Neuronal stem cell (in vitro differentiated cells): ENCODE measurements at regions not wholly inside any gene's neighbourhood (a gene's known extent, or its start where the extent isn't known, plus 50 kb on each side); places are given as distances from the start of the nearest gene placed in this dataset.

Experiments
- DNase-seq: peaks from one replicate; pipeline ENCODE4 v3.0.0-alpha.2; 2013; ENCODE audit warnings: low spot score
- H2AFZ ChIP-seq: one replicate; pipeline ENCODE4 v1.6.1; 2013; ENCODE audit warnings: mild to moderate bottlenecking, low read length, inconsistent platforms
- H2AK5ac ChIP-seq: 2 replicates; pipeline ENCODE4 v1.6.1; 2013; ENCODE audit warnings: low read depth, mild to moderate bottlenecking, inconsistent platforms, low read length, moderate library complexity, mixed read lengths
- H2BK120ac ChIP-seq: 2 replicates; pipeline ENCODE4 v1.6.1; 2013; ENCODE audit warnings: low read depth, mild to moderate bottlenecking, inconsistent platforms, low read length, moderate library complexity, mixed read lengths
- H2BK12ac ChIP-seq: one replicate; pipeline ENCODE4 v1.6.1; 2013; ENCODE audit warnings: low read length, inconsistent platforms
- H2BK15ac ChIP-seq: 2 replicates; pipeline ENCODE4 v1.6.1; 2013; ENCODE audit warnings: mild to moderate bottlenecking, low read length, inconsistent platforms, mixed read lengths
- H2BK5ac ChIP-seq: one replicate; pipeline ENCODE4 v1.6.1; 2013; ENCODE audit warnings: inconsistent platforms, mild to moderate bottlenecking, low read length, moderate library complexity
- H3K14ac ChIP-seq: one replicate; pipeline ENCODE4 v1.6.1; 2013; ENCODE audit warnings: low read length, inconsistent platforms
- H3K18ac ChIP-seq: 2 replicates; pipeline ENCODE4 v1.6.1; 2013; ENCODE audit warnings: low read length, inconsistent platforms
- H3K23ac ChIP-seq: 2 replicates; pipeline ENCODE4 v1.6.1; 2013; ENCODE audit warnings: low read depth, mild to moderate bottlenecking, mixed read lengths, low read length, inconsistent platforms; ENCODE audit not compliant: poor library complexity
- H3K27ac ChIP-seq: replicated peaks from 3 replicates; pipeline ENCODE4 v1.5.1; 2013; ENCODE audit warnings: low read length, inconsistent platforms
- H3K27me3 ChIP-seq, 3 experiments: 2 replicates each; pipeline ENCODE4 v1.6.1; 2013; ENCODE audit warnings: low read length in 3 of 3, mild to moderate bottlenecking in 2 of 3, inconsistent platforms in 1 of 3, low read depth in 1 of 3, mixed read lengths in 1 of 3, moderate library complexity in 1 of 3; ENCODE audit not compliant: control insufficient read depth in 3 of 3, insufficient read depth in 3 of 3
- H3K36me3 ChIP-seq, 2 donors: replicated peaks in 1 of 2; 2 replicates each; pipeline ENCODE4 v1.6.1; 2013; ENCODE audit warnings: low read length in 2 of 2; ENCODE audit not compliant: control insufficient read depth in 2 of 2, insufficient read depth in 2 of 2
- H3K4ac ChIP-seq: 2 replicates; pipeline ENCODE4 v1.6.1; 2013; ENCODE audit warnings: inconsistent platforms, mild to moderate bottlenecking, low read length, moderate library complexity
- H3K4me1 ChIP-seq, 2 donors: 1 replicate in 1 of 2; 2 replicates in 1 of 2; pipeline ENCODE4 v1.6.1; 2013; ENCODE audit warnings: low read length in 2 of 2, low read depth in 1 of 2; ENCODE audit not compliant: control insufficient read depth in 2 of 2, insufficient read depth in 1 of 2
- H3K4me2 ChIP-seq: one replicate; pipeline ENCODE4 v1.6.1; 2013; ENCODE audit warnings: mild to moderate bottlenecking, low read length, inconsistent platforms; ENCODE audit not compliant: insufficient read depth, poor library complexity, severe bottlenecking
- H3K4me3 ChIP-seq, 2 donors: 2 replicates each; pipeline ENCODE4 v1.5.1; 2013; ENCODE audit warnings: low read length in 2 of 2, mild to moderate bottlenecking in 2 of 2, inconsistent platforms in 1 of 2, moderate library complexity in 1 of 2
- H3K79me1 ChIP-seq: one replicate; pipeline ENCODE4 v1.6.1; 2013; ENCODE audit warnings: low read depth, mild to moderate bottlenecking, inconsistent platforms, low read length, moderate library complexity
- H3K9ac ChIP-seq: one replicate; pipeline ENCODE4 v1.6.1; 2013; ENCODE audit warnings: mild to moderate bottlenecking, low read depth, low read length, inconsistent platforms; ENCODE audit not compliant: poor library complexity
- H3K9me3 ChIP-seq, 2 donors: replicated peaks in 1 of 2; 2 replicates each; pipeline versions ENCODE3 to v1.6.1; 2013; ENCODE audit warnings: low read length in 2 of 2, mild to moderate bottlenecking in 2 of 2, inconsistent platforms in 1 of 2, low read depth in 1 of 2, mixed read lengths in 1 of 2, moderate library complexity in 1 of 2; ENCODE audit not compliant: control insufficient read depth in 2 of 2, insufficient read depth in 1 of 2
- H4K8ac ChIP-seq: one replicate; pipeline ENCODE4 v1.6.1; 2013; ENCODE audit warnings: low read depth, mild to moderate bottlenecking, inconsistent platforms, low read length, moderate library complexity
- H4K91ac ChIP-seq: one replicate; pipeline ENCODE4 v1.6.1; 2013; ENCODE audit warnings: low read length, low read depth, mild to moderate bottlenecking, inconsistent platforms; ENCODE audit not compliant: poor library complexity
- WGBS, 2 donors: extraction: QIAGEN DNeasy Blood & Tissue Kit; methylation state at CpG; one replicate each; pipeline ENCODE4 v1.1.7; 2013; ENCODE audit warnings: missing lambda C conversion rate in 2 of 2, mixed read lengths in 1 of 2; ENCODE audit not compliant: insufficient read length in 2 of 2, insufficient replicate concordance in 1 of 2; ENCODE audit errors: extremely low coverage in 2 of 2; 5-methylcytosine and 5-hydroxymethylcytosine counted together

DNA sequence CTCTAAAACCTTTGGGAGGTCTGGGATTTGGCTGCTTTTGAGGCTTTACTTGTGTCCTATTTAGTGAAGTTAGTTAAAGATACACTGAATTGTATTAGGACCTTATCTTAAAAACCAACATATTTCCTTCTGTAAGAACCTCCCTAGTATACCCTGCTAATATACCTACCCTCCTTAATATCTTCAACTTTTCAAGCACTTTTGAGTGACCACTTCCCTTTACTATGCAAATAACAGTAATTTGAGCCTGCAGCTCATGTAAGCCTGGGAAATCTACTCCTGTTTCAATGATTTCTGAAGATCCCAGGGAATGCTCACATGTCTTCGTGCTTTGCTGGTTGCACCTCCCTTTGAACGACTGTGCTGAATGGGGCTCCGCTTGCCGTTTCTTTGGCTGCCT lies 358.5 kb downstream of the YTHDC2 start:
- no peak overlapping the region for H2AFZ ChIP-seq
- no peak overlapping the region for H2BK120ac ChIP-seq
- DNase-seq: no peak
- H3K14ac ChIP-seq: no peak overlapping the region
- no CpG with 5 or more reads among the region's 4 CpGs for WGBS, 2 donors
- no peak overlapping the region for H2AK5ac ChIP-seq
- no peak overlapping the region for H2BK15ac ChIP-seq
- H3K23ac ChIP-seq: no peak overlapping the region
- no peak overlapping the region for H3K4ac ChIP-seq
- no peak overlapping the region for H3K18ac ChIP-seq
- H4K91ac ChIP-seq: no peak overlapping the region
- no peak overlapping the region for H2BK12ac ChIP-seq
- H3K36me3 ChIP-seq: no peaks in the 10 kb centered on the region
- H3K4me3 ChIP-seq: no peak overlapping the region
- no peaks in the 10 kb centered on the region for H3K79me1 ChIP-seq
- H3K9me3 ChIP-seq: peaks cover 0 to 2% of the 10 kb centered on the region in 2 donors
- no peak overlapping the region for H4K8ac ChIP-seq
- H3K4me2 ChIP-seq: no peak overlapping the region
- no peaks in the 10 kb centered on the region for H3K27me3 ChIP-seq
- H2BK5ac ChIP-seq: no peak overlapping the region
- no peaks in the 10 kb centered on the region for H3K4me1 ChIP-seq
- H3K9ac ChIP-seq: no peak overlapping the region
- H3K27ac ChIP-seq: no peak overlapping the region

DNA sequence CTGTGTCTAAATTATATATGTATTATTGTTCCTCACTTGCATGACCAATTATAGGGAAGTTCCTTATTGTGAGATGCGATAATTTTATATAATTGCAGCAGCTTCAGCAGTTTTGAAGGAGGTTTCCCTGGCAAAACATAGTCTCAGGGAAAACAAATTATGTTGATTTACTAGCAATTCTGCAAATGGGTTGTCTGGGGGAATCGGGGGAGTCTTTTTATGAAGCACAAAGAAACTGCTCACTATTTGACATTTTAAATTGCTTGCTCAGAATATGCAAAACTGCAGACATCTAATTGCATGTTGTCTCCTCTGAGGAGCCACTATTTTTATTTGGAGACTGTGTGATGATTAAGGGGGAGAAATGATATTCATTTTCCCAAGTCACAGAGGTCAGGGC lies 361.6 kb downstream of the YTHDC2 start:
- Histone ChIP-seq H3K36me3 (no peaks in the 10 kb centered on the region), H4K8ac (no peak overlapping the region), H3K27ac (no peak overlapping the region), H3K4me2 (no peak overlapping the region), H3K27me3 (no peaks in the 10 kb centered on the region), H2BK12ac (no peak overlapping the region), H2BK120ac (no peak overlapping the region), H3K4me3 (no peak overlapping the region), H3K14ac (no peak overlapping the region), H2BK5ac (no peak overlapping the region), H2AK5ac (no peak overlapping the region), H3K79me1 (no peaks in the 10 kb centered on the region), H2BK15ac (no peak overlapping the region), H3K9ac (no peak overlapping the region), H3K4me1 (no peaks in the 10 kb centered on the region), H3K18ac (no peak overlapping the region), H3K4ac (no peak overlapping the region), H3K23ac (no peak overlapping the region), H2AFZ (no peak overlapping the region), H4K91ac (no peak overlapping the region), H3K9me3 (peaks cover 0 to under 1% of the 10 kb centered on the region in 2 donors)
- WGBS, 2 donors: no CpG with 5 or more reads among the region's 2 CpGs
- DNase-seq: no peak

- no peak overlapping the region for H3K9ac ChIP-seq
- H2BK15ac ChIP-seq: no peak overlapping the region
- no peak overlapping the region for H3K14ac ChIP-seq
- no peaks in the 10 kb centered on the region for H3K27me3 ChIP-seq
- no peak overlapping the region for H3K23ac ChIP-seq
- H4K91ac ChIP-seq: no peak overlapping the region
- H3K4me1 ChIP-seq: no peaks in the 10 kb centered on the region
- H3K4me2 ChIP-seq: no peak overlapping the region
- H2AK5ac ChIP-seq: no peak overlapping the region
- no peak overlapping the region for H4K8ac ChIP-seq
- no peak overlapping the region for H2BK5ac ChIP-seq
- no CpG with 5 or more reads among the region's 4 CpGs for WGBS, 2 donors
- no peaks in the 10 kb centered on the region for H3K36me3 ChIP-seq
- H3K4me3 ChIP-seq: no peak overlapping the region
- H2BK12ac ChIP-seq: no peak overlapping the region
- H3K79me1 ChIP-seq: no peaks in the 10 kb centered on the region
- no peak overlapping the region for H3K4ac ChIP-seq
- no peak overlapping the region for H3K27ac ChIP-seq
- no peak for DNase-seq
- no peak overlapping the region for H2BK120ac ChIP-seq
- no peaks in the 10 kb centered on the region for H3K9me3 ChIP-seq
- H3K18ac ChIP-seq: no peak overlapping the region
- no peak overlapping the region for H2AFZ ChIP-seq
These were observed 378.0 kb downstream of the YTHDC2 start for GRCh38 chr5:113891491-113891890.

DNA sequence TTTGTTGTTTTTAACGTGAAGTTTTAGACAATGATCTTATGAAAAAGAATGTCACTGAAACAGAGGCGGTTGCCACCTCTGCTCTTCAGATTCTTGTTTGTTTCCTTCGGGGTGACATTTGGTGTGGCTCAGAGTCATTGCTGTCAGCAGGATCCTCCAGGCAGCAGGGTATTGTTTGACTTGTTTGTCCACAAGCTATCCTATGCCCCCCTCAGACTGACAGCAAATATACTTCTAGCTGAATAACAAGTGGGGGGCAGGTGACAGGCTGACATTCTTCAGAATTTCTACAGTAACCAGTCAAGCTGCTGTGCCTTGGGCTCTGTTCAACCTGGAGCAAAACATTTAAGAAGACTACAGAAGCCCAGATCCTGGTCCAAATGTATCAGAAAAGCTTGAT lies 383.3 kb downstream of the YTHDC2 start:
- no peak overlapping the region for H3K14ac ChIP-seq
- H2BK120ac ChIP-seq: no peak overlapping the region
- no peak overlapping the region for H3K18ac ChIP-seq
- H3K4ac ChIP-seq: no peak overlapping the region
- H2AK5ac ChIP-seq: no peak overlapping the region
- no peaks in the 10 kb centered on the region for H3K79me1 ChIP-seq
- peaks cover 0 to 2% (median 0%) of the 10 kb centered on the region in 3 experiments for H3K27me3 ChIP-seq
- H2BK15ac ChIP-seq: no peak overlapping the region
- no peak overlapping the region for H3K23ac ChIP-seq
- H3K4me3 ChIP-seq: no peak overlapping the region
- no peak overlapping the region for H2BK5ac ChIP-seq
- WGBS, 2 donors: no CpG with 5 or more reads among the region's 3 CpGs
- no peak overlapping the region for H3K4me2 ChIP-seq
- no peaks in the 10 kb centered on the region for H3K9me3 ChIP-seq
- H4K8ac ChIP-seq: no peak overlapping the region
- no peak for DNase-seq
- no peak overlapping the region for H3K9ac ChIP-seq
- no peaks in the 10 kb centered on the region for H3K36me3 ChIP-seq
- no peaks in the 10 kb centered on the region for H3K4me1 ChIP-seq
- no peak overlapping the region for H2AFZ ChIP-seq
- no peak overlapping the region for H4K91ac ChIP-seq
- H2BK12ac ChIP-seq: no peak overlapping the region
- no peak overlapping the region for H3K27ac ChIP-seq
